HG02610 (cell line): ENCODE measurements at regions not wholly inside any gene's neighbourhood (a gene's known extent, or its start where the extent isn't known, plus 50 kb on each side); places are given as distances from the start of the nearest gene placed in this dataset.
"Not testable (repeated sequence)": the region's sequence is repeated elsewhere in the genome, so short reads cannot be mapped to it uniquely, and the experiment has no call there.

Source experiments
- ATAC-seq: cut with Tn5 transposase; IDR thresholded peaks from one replicate; pipeline ENCODE4 v1.9.1; 2021; ENCODE audit warnings: mild to moderate bottlenecking, moderate library complexity; ENCODE audit not compliant: unreplicated experiment

GRCh38 chr9:20242510-20243189, 379.6 kb downstream of the MLLT3 start:
- peak; percentile 79 for ATAC-seq

GRCh38 chr9:20240498-20240897, 381.8 kb downstream of the MLLT3 start:
- ATAC-seq: no peak

GRCh38 chr9:20238921-20239320, 383.4 kb downstream of the MLLT3 start:
- ATAC-seq: no peak

GRCh38 chr9:20237686-20238085, 384.6 kb downstream of the MLLT3 start:
- ATAC-seq: no peak

- no peak for ATAC-seq
These were observed 385.6 kb downstream of the MLLT3 start for GRCh38 chr9:20236676-20237075.

- ATAC-seq: not testable (repeated sequence)
These were observed 387.1 kb downstream of the MLLT3 start for GRCh38 chr9:20235206-20235605.

- ATAC-seq: no peak
These were observed 394.2 kb downstream of the MLLT3 start for GRCh38 chr9:20228096-20228495.

- ATAC-seq: no peak
These were observed 395.0 kb downstream of the MLLT3 start for GRCh38 chr9:20227166-20227874.

GRCh38 chr9:20226345-20226744, 396.0 kb downstream of the MLLT3 start:
- ATAC-seq: no peak

- ATAC-seq: no peak
These were observed 396.5 kb downstream of the MLLT3 start for GRCh38 chr9:20225826-20226225.

GRCh38 chr9:20224756-20225155, 397.5 kb downstream of the MLLT3 start:
- ATAC-seq: no peak

- ATAC-seq: no peak
These were observed 402.0 kb downstream of the MLLT3 start for GRCh38 chr9:20220286-20220685.

GRCh38 chr9:20219437-20219836, 402.9 kb downstream of the MLLT3 start:
- no peak for ATAC-seq

GRCh38 chr9:20217596-20217995, 404.7 kb downstream of the MLLT3 start:
- no peak for ATAC-seq

- no peak for ATAC-seq
These were observed 405.9 kb downstream of the MLLT3 start for GRCh38 chr9:20216438-20216837.

- ATAC-seq: no peak
These were observed 406.7 kb downstream of the MLLT3 start for GRCh38 chr9:20215552-20215951.

GRCh38 chr9:20212806-20213205, 409.5 kb downstream of the MLLT3 start:
- ATAC-seq: no peak

GRCh38 chr9:20209391-20210340, 412.6 kb downstream of the MLLT3 start:
- ATAC-seq: no peak

- no peak for ATAC-seq
These were observed 413.3 kb downstream of the MLLT3 start for GRCh38 chr9:20208961-20209371.

GRCh38 chr9:20208226-20208625, 414.1 kb downstream of the MLLT3 start:
- no peak for ATAC-seq

GRCh38 chr9:20207176-20207575, 415.1 kb downstream of the MLLT3 start:
- no peak for ATAC-seq
